ENCODE measurements at regions not wholly inside any gene's neighbourhood (a gene's known extent, or its start where the extent isn't known, plus 50 kb on each side); places are given as distances from the start of the nearest gene placed in this dataset.

GRCh38 chr6:156390621-156391020, 386.6 kb upstream of the ARID1B start:
- DNase-seq (ENCODE audit: low read depth) (no peak), FAIRE-seq (no peak)
- no peak for TF ChIP-seq CTCF (IDR thresholded peaks at IDR 0.05; ENCODE audit: insufficient read depth, low read length, severe bottlenecking)
- H3K36me3 ChIP-seq (ENCODE audit: control insufficient read depth, insufficient read depth, low read length) = no peaks in the 10 kb centered on the region
- H3K4me3 ChIP-seq (ENCODE audit: low read depth, low read length) = no peak overlapping the region
- no peaks in the 10 kb centered on the region for H3K27me3 ChIP-seq (ENCODE audit: control insufficient read depth, insufficient read depth, low read length)

GRCh38 chr6:156389296-156389695, 387.9 kb upstream of the ARID1B start:
- Histone ChIP-seq H3K36me3 (ENCODE audit: control insufficient read depth, insufficient read depth, low read length) (no peaks in the 10 kb centered on the region), H3K4me3 (ENCODE audit: low read depth, low read length) (no peak overlapping the region), H3K27me3 (ENCODE audit: control insufficient read depth, insufficient read depth, low read length) (no peaks in the 10 kb centered on the region)
- TF ChIP-seq CTCF (IDR thresholded peaks at IDR 0.05; ENCODE audit: insufficient read depth, low read length, severe bottlenecking) = no peak
- DNase-seq (ENCODE audit: low read depth) = no peak
- no peak for FAIRE-seq

GRCh38 chr6:156387472-156387871, 389.7 kb upstream of the ARID1B start:
- Histone ChIP-seq H3K36me3 (ENCODE audit: control insufficient read depth, insufficient read depth, low read length) (no peaks in the 10 kb centered on the region), H3K27me3 (ENCODE audit: control insufficient read depth, insufficient read depth, low read length) (no peaks in the 10 kb centered on the region), H3K4me3 (ENCODE audit: low read depth, low read length) (no peak overlapping the region)
- no peak for TF ChIP-seq CTCF (IDR thresholded peaks at IDR 0.05; ENCODE audit: insufficient read depth, low read length, severe bottlenecking)
- no peak for DNase-seq (ENCODE audit: low read depth)
- no peak for FAIRE-seq

- no peak for TF ChIP-seq CTCF (IDR thresholded peaks at IDR 0.05; ENCODE audit: insufficient read depth, low read length, severe bottlenecking)
- no peaks in the 10 kb centered on the region for H3K27me3 ChIP-seq (ENCODE audit: control insufficient read depth, insufficient read depth, low read length)
- H3K36me3 ChIP-seq (ENCODE audit: control insufficient read depth, insufficient read depth, low read length) = no peaks in the 10 kb centered on the region
- DNase-seq (ENCODE audit: low read depth) (no peak), FAIRE-seq (no peak)
- no peak overlapping the region for H3K4me3 ChIP-seq (ENCODE audit: low read depth, low read length)
Measured at GRCh38 chr6:156383059-156383458, 394.1 kb upstream of the ARID1B start.

- no peak for FAIRE-seq
- DNase-seq (ENCODE audit: low read depth) = no peak
- Histone ChIP-seq H3K36me3 (ENCODE audit: control insufficient read depth, insufficient read depth, low read length) (no peaks in the 10 kb centered on the region), H3K4me3 (ENCODE audit: low read depth, low read length) (no peak overlapping the region), H3K27me3 (ENCODE audit: control insufficient read depth, insufficient read depth, low read length) (no peaks in the 10 kb centered on the region)
- no peak for TF ChIP-seq CTCF (IDR thresholded peaks at IDR 0.05; ENCODE audit: insufficient read depth, low read length, severe bottlenecking)
Measured at GRCh38 chr6:156379392-156380289, 397.5 kb upstream of the ARID1B start.

- no peak for FAIRE-seq
- Histone ChIP-seq H3K36me3 (ENCODE audit: control insufficient read depth, insufficient read depth, low read length) (no peaks in the 10 kb centered on the region), H3K27me3 (ENCODE audit: control insufficient read depth, insufficient read depth, low read length) (no peaks in the 10 kb centered on the region), H3K4me3 (ENCODE audit: low read depth, low read length) (no peak overlapping the region)
- TF ChIP-seq CTCF (IDR thresholded peaks at IDR 0.05; ENCODE audit: insufficient read depth, low read length, severe bottlenecking) = no peak
- DNase-seq (ENCODE audit: low read depth) = no peak
Measured at GRCh38 chr6:156378853-156379252, 398.3 kb upstream of the ARID1B start.
